Heart right ventricle (tissue), 16 donors: ENCODE measurements at regions not wholly inside any gene's neighbourhood (a gene's known extent, or its start where the extent isn't known, plus 50 kb on each side); places are given as distances from the start of the nearest gene placed in this dataset.

Source experiments
- ATAC-seq, 8 donors: fragments of 200-7000 bp; cut with Tn5 transposase; one replicate each; pipeline ENCODE4 v1.9.1; 2020; ENCODE audit warnings: mild to moderate bottlenecking in 8 of 8, moderate library complexity in 8 of 8, moderate number of reproducible peaks in 1 of 8
- DNase-seq, 2 donors: peaks; one replicate each; pipeline ENCODE4 v3.0.0-alpha.2; 2020
- H3K27ac ChIP-seq, 10 donors: fragments of 200-600 bp; sonication (generic) in 2 of 10; one replicate each; pipeline versions ENCODE4 v1.5.0 to v1.8.0; 2020 to 2022; ENCODE audit warnings: mild to moderate bottlenecking in 3 of 10
- H3K27me3 ChIP-seq, 7 donors: fragments of 200-600 bp; one replicate each; pipeline ENCODE4 v1.8.0; 2021 to 2022; ENCODE audit warnings: mild to moderate bottlenecking in 2 of 7
- H3K36me3 ChIP-seq, 9 donors: fragments of 200-600 bp; sonication (generic) in 1 of 9; one replicate each; pipeline versions ENCODE4 v1.5.0 to v1.8.0; 2020 to 2022; ENCODE audit warnings: mild to moderate bottlenecking in 2 of 9
- H3K4me1 ChIP-seq, 9 donors: fragments of 200-600 bp; sonication (generic) in 1 of 9; one replicate each; pipeline versions ENCODE4 v1.5.0 to v1.8.0; 2020 to 2022; ENCODE audit warnings: mild to moderate bottlenecking in 4 of 9
- H3K4me3 ChIP-seq, 10 donors: fragments of 200-600 bp; sonication (generic) in 2 of 10; one replicate each; pipeline versions ENCODE4 v1.5.0 to v1.8.0; 2020 to 2022; ENCODE audit warnings: mild to moderate bottlenecking in 7 of 10, moderate library complexity in 2 of 10
- H3K9me3 ChIP-seq, 11 donors: fragments of 200-600 bp in 10 of 11; sonication (generic) in 2 of 11; one replicate each; pipeline versions ENCODE4 v1.5.0 to v1.8.0; 2013 to 2022; ENCODE audit warnings: mild to moderate bottlenecking in 2 of 11, control low read depth in 1 of 11, moderate library complexity in 1 of 11
- whole genome bisulfite sequencing, 2 donors: extraction: QIAGEN DNeasy Blood & Tissue Kit; methylation state at CpG; one replicate each; pipeline ENCODE4 v1.1.7; 2013; ENCODE audit warnings: inconsistent platforms in 1 of 2; 5-methylcytosine and 5-hydroxymethylcytosine counted together
- intact Hi-C, 10 donors: fragments of 100-400 bp; cut with DNase I; formaldehyde crosslinking; loops; one replicate each; pipeline versions ENCODE4 v1.11.1 to v1.14.2; 2022
- TF ChIP-seq, protein P1 (sequence below), 9 donors: fragments of 200-600 bp; sonication (generic) in 2 of 9; IDR thresholded peaks; one replicate each; pipeline versions ENCODE4 v1.5.0 to v1.8.0; 2021 to 2022; ENCODE audit warnings: antibody characterized with exemption in 9 of 9, mild to moderate bottlenecking in 5 of 9, moderate library complexity in 1 of 9
- donor health status: Arrhythmogenic right ventricular cardiomyopathy.
- donor health status: ischemic (EF 13 %, LVEDD 7.1; RV severe dilation, severe dysfunction).
- donor health status: healthy with polysubstance abuse.
- donor health status: DM: no; HTN: yes; CAD: no.
- donor health status: DM: no; HTN: no; CAD: no.
- donor health status: ischemic (EF 25% LVEDD 6.9; RV normal size, moderate dysfunction).
- donor health status: ischemic (EF 25% LVEDD 5.7; RV mildly dilated, moderate dysfunction).
- donor health status: healthy.
- donor health status: DM: yes; HTN: yes; CAD: no.
- donor health status: Ischemic cardiomyopathy.
- donor health status: ischemic (EF 35%, LVEDD 5.7; RV mildly dilated, moderate dysfunction).
- donor health status: nonischemic (EF 11% LVEDD 7.7; RV severe dilation, severe dysfunction).
- donor health status: DM: yes; HTN: yes; CAD: no.
- donor health status: PGD.
- donor health status: ischemic (EF 29% LVEDD 5.4; RV normal size, mild dysfunction).
- donor health status: nonischemic (EF 23%, LVEDD 6.1; RV moderate dilation, normal function).

DNA sequence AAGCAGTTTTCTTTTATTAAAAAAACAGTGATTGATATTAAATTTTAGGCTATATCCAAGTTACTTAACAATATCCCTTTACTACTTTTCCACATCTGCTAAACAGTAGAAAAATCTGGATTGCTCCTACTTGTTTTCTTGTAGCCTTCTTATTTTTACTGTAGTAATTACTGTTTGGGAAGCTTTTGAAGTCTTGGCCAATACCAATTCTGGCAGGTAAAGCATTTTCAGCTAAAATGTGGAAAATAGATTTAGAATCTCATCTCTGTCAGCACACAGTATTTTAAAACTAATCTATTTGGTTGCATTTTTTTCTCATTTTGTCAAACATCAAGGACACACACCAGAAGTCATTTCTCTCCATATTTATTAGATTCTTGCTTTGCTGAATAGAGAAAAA, 1485.7 kb upstream of the PIK3C3 start:
- TF ChIP-seq, protein P1, sequence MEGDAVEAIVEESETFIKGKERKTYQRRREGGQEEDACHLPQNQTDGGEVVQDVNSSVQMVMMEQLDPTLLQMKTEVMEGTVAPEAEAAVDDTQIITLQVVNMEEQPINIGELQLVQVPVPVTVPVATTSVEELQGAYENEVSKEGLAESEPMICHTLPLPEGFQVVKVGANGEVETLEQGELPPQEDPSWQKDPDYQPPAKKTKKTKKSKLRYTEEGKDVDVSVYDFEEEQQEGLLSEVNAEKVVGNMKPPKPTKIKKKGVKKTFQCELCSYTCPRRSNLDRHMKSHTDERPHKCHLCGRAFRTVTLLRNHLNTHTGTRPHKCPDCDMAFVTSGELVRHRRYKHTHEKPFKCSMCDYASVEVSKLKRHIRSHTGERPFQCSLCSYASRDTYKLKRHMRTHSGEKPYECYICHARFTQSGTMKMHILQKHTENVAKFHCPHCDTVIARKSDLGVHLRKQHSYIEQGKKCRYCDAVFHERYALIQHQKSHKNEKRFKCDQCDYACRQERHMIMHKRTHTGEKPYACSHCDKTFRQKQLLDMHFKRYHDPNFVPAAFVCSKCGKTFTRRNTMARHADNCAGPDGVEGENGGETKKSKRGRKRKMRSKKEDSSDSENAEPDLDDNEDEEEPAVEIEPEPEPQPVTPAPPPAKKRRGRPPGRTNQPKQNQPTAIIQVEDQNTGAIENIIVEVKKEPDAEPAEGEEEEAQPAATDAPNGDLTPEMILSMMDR (IDR thresholded peaks at IDR 0.05): no peak
- peaks cover 0 to 3% (median 0%) of the 10 kb centered on the region in 11 donors for H3K9me3 ChIP-seq
- ATAC-seq (no peak), DNase-seq (no peak)
- no peaks in the 10 kb centered on the region for H3K27me3 ChIP-seq
- H3K27ac ChIP-seq: no peak overlapping the region
- H3K4me3 ChIP-seq: no peak overlapping the region
- intact Hi-C loops: no loop called here
- H3K36me3 ChIP-seq: no peaks in the 10 kb centered on the region
- no peaks in the 10 kb centered on the region for H3K4me1 ChIP-seq

DNA sequence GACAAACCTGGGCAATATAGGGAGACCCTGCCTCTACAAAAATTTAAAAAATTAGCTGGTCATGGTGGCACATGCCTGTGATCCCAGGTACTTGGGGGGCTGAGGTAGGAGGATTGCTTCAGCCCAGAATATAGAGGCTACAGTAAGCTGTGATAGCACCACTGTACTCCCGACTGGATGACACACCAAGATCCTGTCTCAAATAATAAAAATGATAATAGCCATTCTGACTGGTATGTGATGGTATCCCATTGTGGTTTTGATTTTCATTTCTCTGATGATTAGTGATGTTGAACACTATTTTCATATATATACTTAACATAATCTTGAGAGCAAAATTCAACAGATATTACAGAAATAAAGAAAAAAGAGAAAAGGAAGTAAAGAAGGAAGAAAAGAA, 1491.0 kb upstream of the PIK3C3 start:
- H3K4me3 ChIP-seq: no peak overlapping the region
- no peak overlapping the region for H3K27ac ChIP-seq
- intact Hi-C loops: no loop called here
- H3K9me3 ChIP-seq: peaks cover 0 to 8% (median 0%) of the 10 kb centered on the region in 11 donors
- no peaks in the 10 kb centered on the region for H3K27me3 ChIP-seq
- TF ChIP-seq, protein P1 (IDR thresholded peaks at IDR 0.05): no peak
- WGBS, 2 donors: 91 to 94% methylated on average over 1 of the region's 1 CpG
- no peaks in the 10 kb centered on the region for H3K4me1 ChIP-seq
- ATAC-seq (no peak), DNase-seq (no peak)
- H3K36me3 ChIP-seq: no peaks in the 10 kb centered on the region

DNA sequence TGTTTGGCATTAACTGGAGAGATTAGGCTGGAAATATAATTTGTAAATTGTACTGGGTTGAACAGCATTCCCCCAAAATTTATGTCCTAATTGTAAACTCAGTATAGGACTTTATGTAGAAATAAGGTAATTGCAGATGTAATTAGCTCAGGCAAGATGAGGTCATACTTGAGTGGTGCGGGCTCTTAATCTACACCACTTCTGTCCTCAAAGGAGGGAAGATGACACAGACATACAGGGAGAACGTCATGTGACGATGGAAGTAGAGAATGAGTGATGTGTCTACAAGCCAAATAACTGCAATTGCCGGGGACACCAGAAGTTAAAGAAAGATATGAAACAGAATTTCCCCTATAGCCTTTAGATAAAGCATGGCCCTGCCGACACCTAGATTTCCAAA, 1501.1 kb upstream of the PIK3C3 start:
- no peaks in the 10 kb centered on the region for H3K9me3 ChIP-seq
- 80 to 82% methylated on average over 5 of the region's 5 CpGs for WGBS, 2 donors
- no peaks in the 10 kb centered on the region for H3K36me3 ChIP-seq
- H3K27me3 ChIP-seq: no peaks in the 10 kb centered on the region
- H3K4me3 ChIP-seq: no peak overlapping the region
- DNase-seq (no peak), ATAC-seq (no peak)
- H3K4me1 ChIP-seq: no peaks in the 10 kb centered on the region
- TF ChIP-seq, protein P1 (IDR thresholded peaks at IDR 0.05): no peak
- no peak overlapping the region for H3K27ac ChIP-seq
- intact Hi-C loops: no loop called here

DNA sequence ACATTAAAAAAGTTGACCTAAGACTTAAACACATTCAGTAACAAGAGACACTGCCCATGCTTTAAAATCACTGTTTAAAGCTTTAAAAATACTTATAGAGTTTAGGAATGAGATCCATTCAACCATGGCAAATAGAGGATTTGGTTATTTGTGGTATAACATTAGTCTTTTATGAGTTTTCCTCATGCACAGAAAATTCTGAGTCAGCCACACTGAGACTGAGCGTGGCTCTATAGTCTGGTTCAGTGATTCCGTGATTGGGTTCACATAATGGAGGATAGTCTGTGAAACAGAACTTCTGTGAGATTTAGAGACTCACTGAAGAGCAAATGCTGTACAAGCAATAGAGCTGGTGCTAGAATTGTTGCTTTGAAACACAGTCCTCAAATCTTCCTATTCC, 1502.4 kb upstream of the PIK3C3 start:
- Histone ChIP-seq H3K36me3 (no peaks in the 10 kb centered on the region), H3K9me3 (no peaks in the 10 kb centered on the region), H3K27ac (no peak overlapping the region), H3K4me3 (no peak overlapping the region), H3K27me3 (no peaks in the 10 kb centered on the region), H3K4me1 (no peaks in the 10 kb centered on the region)
- DNase-seq (no peak), ATAC-seq (no peak)
- intact Hi-C loops: no loop called here
- WGBS, 2 donors: 84 to 94% methylated on average over 2 of the region's 2 CpGs
- TF ChIP-seq, protein P1 (IDR thresholded peaks at IDR 0.05): no peak

DNA sequence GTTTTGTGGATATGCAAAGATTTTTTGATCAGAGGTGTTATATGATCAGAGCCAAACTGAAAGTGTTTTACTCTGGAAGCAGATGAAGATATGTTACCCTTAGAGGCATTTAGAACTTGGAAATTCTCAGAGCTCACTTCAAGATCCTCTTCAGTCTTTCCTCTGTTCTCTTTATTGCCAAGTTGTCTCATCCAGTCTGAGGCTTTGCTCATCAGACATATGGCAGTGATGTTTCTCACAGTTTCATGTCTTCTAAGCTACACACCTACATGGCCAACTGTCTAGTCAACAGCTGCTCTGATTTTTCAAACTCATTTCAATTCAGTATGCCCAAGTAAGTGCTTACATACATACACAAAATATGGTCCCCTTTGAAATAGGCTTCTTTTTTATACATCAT, 1504.3 kb upstream of the PIK3C3 start:
- intact Hi-C loops: no loop called here
- ATAC-seq (no peak), DNase-seq (no peak)
- TF ChIP-seq, protein P1 (IDR thresholded peaks at IDR 0.05): no peak
- no peak overlapping the region for H3K27ac ChIP-seq
- no peak overlapping the region for H3K4me3 ChIP-seq
- no peaks in the 10 kb centered on the region for H3K27me3 ChIP-seq
- no peaks in the 10 kb centered on the region for H3K4me1 ChIP-seq
- no peaks in the 10 kb centered on the region for H3K9me3 ChIP-seq
- no peaks in the 10 kb centered on the region for H3K36me3 ChIP-seq
